ENCODE measurements at regions not wholly inside any gene's neighbourhood (a gene's known extent, or its start where the extent isn't known, plus 50 kb on each side); places are given as distances from the start of the nearest gene placed in this dataset.

GRCh38 chr12:85625467-85625866 lies 210.7 kb downstream of the RASSF9 start:
- Histone ChIP-seq H3K79me2 (ENCODE audit: control insufficient read depth, insufficient read depth, low read length) (no peaks in the 10 kb centered on the region), H3K4me1 (ENCODE audit: control insufficient read depth, extremely low read depth, insufficient read depth, low read length) (peaks cover 26% of the 10 kb centered on the region), H3K9me1 (replicated peaks; ENCODE audit: control insufficient read depth, extremely low read depth, insufficient read depth, low read length) (no peaks in the 10 kb centered on the region), H3K4me2 (ENCODE audit: insufficient read depth, low read length) (peak overlapping the region; percentile 56), H3K36me3 (ENCODE audit: control insufficient read depth in 2 of 2, extremely low read depth in 1 of 2, insufficient read depth in 2 of 2, low read length in 2 of 2) (no peaks in the 10 kb centered on the region), H4K20me1 (replicated peaks; ENCODE audit: control insufficient read depth, extremely low read depth, insufficient read depth, low read length) (no peaks in the 10 kb centered on the region), H3K9ac (replicated peaks; ENCODE audit: extremely low read depth, insufficient read depth, low read length) (peak overlapping the region; percentile 56), H2AFZ (ENCODE audit: low read depth, low read length) (peak overlapping the region; percentile 27), H3K27me3 (ENCODE audit: control insufficient read depth in 2 of 2, insufficient read depth in 2 of 2, low read length in 2 of 2) (no peaks in the 10 kb centered on the region), H3K27ac (ENCODE audit: insufficient read depth, low read depth, low read length) (peak overlapping the region; percentile 92), H3K4me3 (replicated peaks in 1 of 3; ENCODE audit: insufficient read depth in 1 of 3, low read depth in 1 of 3, low read length in 3 of 3) (no peak overlapping the region), H3K9me3 (replicated peaks; ENCODE audit: control insufficient read depth, insufficient read depth, low read length) (no peaks in the 10 kb centered on the region)
- ChIA-PET POLR2A (no interaction called here), CTCF (interaction anchor here (1.7 kb wide), 1 partner anchor 13 kb away, joined by 5 read pairs; no protein-coding TSS in a partner anchor)
- BruUV-seq (replicated peaks), result no TSS peak
- no peak for FAIRE-seq
- TF ChIP-seq MYC (IDR thresholded peaks at IDR 0.05; ENCODE audit: low read depth, low read length) (no peak), MAX (IDR thresholded peaks at IDR 0.05; ENCODE audit: insufficient read depth, insufficient read length) (no peak)
- dilution Hi-C loops (cut with MboI; ENCODE audit: extremely low pct_ligation_motif_present, low sequenced_read_pairs), result no loop called here
- intact Hi-C loops (cut with micrococcal nuclease), result no loop called here
- DNase-seq (ENCODE audit: low read depth, low spot score), result no peak

GRCh38 chr12:85626001-85626783 lies 210.0 kb downstream of the RASSF9 start:
- Histone ChIP-seq H3K79me2 (ENCODE audit: control insufficient read depth, insufficient read depth, low read length) (no peaks in the 10 kb centered on the region), H3K27ac (ENCODE audit: insufficient read depth, low read depth, low read length) (peak overlapping the region; percentile 92), H3K9me1 (replicated peaks; ENCODE audit: control insufficient read depth, extremely low read depth, insufficient read depth, low read length) (no peaks in the 10 kb centered on the region), H3K4me1 (ENCODE audit: control insufficient read depth, extremely low read depth, insufficient read depth, low read length) (peaks cover 26% of the 10 kb centered on the region), H3K4me3 (replicated peaks in 1 of 3; ENCODE audit: insufficient read depth in 1 of 3, low read depth in 1 of 3, low read length in 3 of 3) (no peak overlapping the region), H2AFZ (ENCODE audit: low read depth, low read length) (peak overlapping the region; percentile 27), H3K9me3 (replicated peaks; ENCODE audit: control insufficient read depth, insufficient read depth, low read length) (no peaks in the 10 kb centered on the region), H3K4me2 (ENCODE audit: insufficient read depth, low read length) (peak overlapping the region; percentile 56), H3K9ac (replicated peaks; ENCODE audit: extremely low read depth, insufficient read depth, low read length) (peak overlapping the region; percentile 56), H3K27me3 (ENCODE audit: control insufficient read depth in 2 of 2, insufficient read depth in 2 of 2, low read length in 2 of 2) (no peaks in the 10 kb centered on the region), H4K20me1 (replicated peaks; ENCODE audit: control insufficient read depth, extremely low read depth, insufficient read depth, low read length) (no peaks in the 10 kb centered on the region), H3K36me3 (ENCODE audit: control insufficient read depth in 2 of 2, extremely low read depth in 1 of 2, insufficient read depth in 2 of 2, low read length in 2 of 2) (no peaks in the 10 kb centered on the region)
- BruUV-seq (replicated peaks), result TSS peak; percentile 69
- DNase-seq (ENCODE audit: low read depth, low spot score) (peak; percentile 95), FAIRE-seq (peak; percentile 85)
- POLR2A ChIA-PET, result no interaction called here
- CTCF ChIA-PET, result interaction anchor here (0.9 to 2.5 kb wide), 7 partner anchors 12 to 241 kb away, joined by 3 to 11 read pairs (median 5); no protein-coding TSS in a partner anchor
- TF ChIP-seq FOS (IDR thresholded peaks at IDR 0.05; ENCODE audit: borderline replicate concordance, insufficient read depth, low read length) (peak; percentile 97), JUN (IDR thresholded peaks at IDR 0.05; ENCODE audit: borderline replicate concordance, insufficient read depth, insufficient read length, low read depth) (peak; percentile 98), POLR2A (IDR thresholded peaks at IDR 0.05; ENCODE audit: low read depth, low read length) (peak; percentile 73), POLR2AphosphoS5 (IDR thresholded peaks at IDR 0.05; ENCODE audit: insufficient read depth, low read depth, low read length) (peak; percentile 80), CTCF (IDR thresholded peaks at IDR 0.05; ENCODE audit: extremely low read depth in 1 of 2, insufficient read depth in 1 of 2, low read depth in 1 of 2, low read length in 2 of 2) (no peak), GATA2 (IDR thresholded peaks at IDR 0.05; ENCODE audit: insufficient read depth, insufficient read length, low read depth, low read length) (peak; percentile 95), MAX (IDR thresholded peaks at IDR 0.05; ENCODE audit: insufficient read depth, insufficient read length) (no peak)
- intact Hi-C loops (cut with micrococcal nuclease), result loop anchor here (1.0 to 2.0 kb wide), 7 partner anchors 37 to 605 kb away; no protein-coding TSS in a partner anchor
- dilution Hi-C loops (cut with MboI; ENCODE audit: extremely low pct_ligation_motif_present, low sequenced_read_pairs), result no loop called here
